ENCODE measurements at regions not wholly inside any gene's neighbourhood (a gene's known extent, or its start where the extent isn't known, plus 50 kb on each side); places are given as distances from the start of the nearest gene placed in this dataset.

DNA sequence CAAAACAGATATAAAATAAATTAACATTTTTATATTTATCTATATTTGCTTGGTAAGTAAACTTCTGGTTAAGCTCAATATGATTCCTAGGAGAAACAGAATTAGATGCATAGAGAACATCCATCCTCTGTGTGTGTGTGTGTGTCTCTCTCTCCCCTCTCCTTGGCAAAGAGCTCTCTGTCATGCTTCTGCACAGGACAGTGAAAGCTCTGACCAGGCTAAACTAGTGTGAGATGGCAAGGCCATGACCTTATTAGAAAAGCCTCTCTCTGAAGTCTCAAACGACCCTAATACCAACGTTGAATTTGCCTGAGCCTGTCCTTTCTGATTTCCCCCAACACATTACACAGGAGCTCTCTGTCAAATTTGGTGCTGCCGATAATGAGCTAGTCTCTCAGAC lies 746.0 kb downstream of the VGLL3 start:
- H3K9ac ChIP-seq (ENCODE audit: low read length): no peak overlapping the region
- no peaks in the 10 kb centered on the region for H3K9me2 ChIP-seq (replicated peaks; ENCODE audit: low read length)
- BruUV-seq (replicated peaks): no TSS peak
- H4K20me1 ChIP-seq (ENCODE audit: low read length): no peaks in the 10 kb centered on the region
- no peak overlapping the region for H3K27ac ChIP-seq (ENCODE audit: low read length)
- no peak overlapping the region for H3K4me3 ChIP-seq (ENCODE audit: low read length)
- 0 out of 2 replicates have a peak, but pooled peaks cover 1% of the 10 kb centered on the region for H3K4me1 ChIP-seq (ENCODE audit: insufficient read depth, low read length)
- no peaks in the 10 kb centered on the region for H3K36me3 ChIP-seq (ENCODE audit: low read depth, low read length)
- H3F3A ChIP-seq (ENCODE audit: low read length, unreplicated experiment): no peaks in the 10 kb centered on the region
- H3K79me2 ChIP-seq (ENCODE audit: low read length): no peaks in the 10 kb centered on the region
- intact Hi-C loops (cut with micrococcal nuclease): loop anchor here (1.0 to 10.0 kb wide), 4 partner anchors 65 to 860 kb away; no protein-coding TSS in a partner anchor
- H3K27me3 ChIP-seq (ENCODE audit: low read length): no peaks in the 10 kb centered on the region
- DNase-seq (no peak), ATAC-seq (no peak)
- ChIA-PET CTCF (interaction anchor here (0.6 to 1.1 kb wide), 2 partner anchors 64 to 355 kb away, joined by 3 to 6 read pairs; no protein-coding TSS in a partner anchor), POLR2A (ENCODE audit: unreplicated experiment) (no interaction called here)
- no peak overlapping the region for H2AFZ ChIP-seq (ENCODE audit: low read length)
- TF ChIP-seq EZH2phosphoT487 (IDR thresholded peaks at IDR 0.05; ENCODE audit: borderline replicate concordance, low read length) (no peak), EZH2 (IDR thresholded peaks at IDR 0.05; ENCODE audit: low read length, unreplicated experiment) (no peak)
- TF ChIP-seq, protein P1, sequence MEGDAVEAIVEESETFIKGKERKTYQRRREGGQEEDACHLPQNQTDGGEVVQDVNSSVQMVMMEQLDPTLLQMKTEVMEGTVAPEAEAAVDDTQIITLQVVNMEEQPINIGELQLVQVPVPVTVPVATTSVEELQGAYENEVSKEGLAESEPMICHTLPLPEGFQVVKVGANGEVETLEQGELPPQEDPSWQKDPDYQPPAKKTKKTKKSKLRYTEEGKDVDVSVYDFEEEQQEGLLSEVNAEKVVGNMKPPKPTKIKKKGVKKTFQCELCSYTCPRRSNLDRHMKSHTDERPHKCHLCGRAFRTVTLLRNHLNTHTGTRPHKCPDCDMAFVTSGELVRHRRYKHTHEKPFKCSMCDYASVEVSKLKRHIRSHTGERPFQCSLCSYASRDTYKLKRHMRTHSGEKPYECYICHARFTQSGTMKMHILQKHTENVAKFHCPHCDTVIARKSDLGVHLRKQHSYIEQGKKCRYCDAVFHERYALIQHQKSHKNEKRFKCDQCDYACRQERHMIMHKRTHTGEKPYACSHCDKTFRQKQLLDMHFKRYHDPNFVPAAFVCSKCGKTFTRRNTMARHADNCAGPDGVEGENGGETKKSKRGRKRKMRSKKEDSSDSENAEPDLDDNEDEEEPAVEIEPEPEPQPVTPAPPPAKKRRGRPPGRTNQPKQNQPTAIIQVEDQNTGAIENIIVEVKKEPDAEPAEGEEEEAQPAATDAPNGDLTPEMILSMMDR (conservative IDR thresholded peaks at IDR 0.05; ENCODE audit: low read depth, low read length): no peak
- H3K9me3 ChIP-seq (ENCODE audit: low read length): no peaks in the 10 kb centered on the region
- no peak overlapping the region for H3K4me2 ChIP-seq (ENCODE audit: low read length)

DNA sequence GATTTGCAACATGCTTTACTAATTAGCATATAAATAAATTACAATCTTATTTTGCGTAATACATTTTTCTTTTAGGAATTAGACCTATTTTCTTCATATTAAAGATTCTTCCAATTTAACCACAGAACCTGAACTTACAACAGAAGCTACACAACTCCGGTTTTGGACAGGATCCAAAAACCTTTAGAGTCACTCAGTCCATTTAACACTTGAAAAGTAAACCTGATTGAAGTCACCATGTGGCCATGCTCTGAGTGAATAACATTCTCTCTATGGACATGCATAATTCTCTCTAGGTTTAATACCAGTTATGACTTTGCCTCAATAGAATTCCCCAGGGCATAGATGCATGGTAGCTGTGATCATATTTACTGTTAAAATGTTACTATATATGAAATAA lies 751.0 kb downstream of the VGLL3 start:
- Histone ChIP-seq H3K4me1 (ENCODE audit: insufficient read depth, low read length) (no peaks in the 10 kb centered on the region), H3K4me2 (ENCODE audit: low read length) (no peak overlapping the region), H3K36me3 (ENCODE audit: low read depth, low read length) (no peaks in the 10 kb centered on the region), H3K9me2 (replicated peaks; ENCODE audit: low read length) (no peaks in the 10 kb centered on the region), H3K9ac (ENCODE audit: low read length) (no peak overlapping the region), H3F3A (ENCODE audit: low read length, unreplicated experiment) (no peaks in the 10 kb centered on the region), H4K20me1 (ENCODE audit: low read length) (no peaks in the 10 kb centered on the region), H2AFZ (ENCODE audit: low read length) (no peak overlapping the region), H3K79me2 (ENCODE audit: low read length) (no peaks in the 10 kb centered on the region), H3K9me3 (ENCODE audit: low read length) (no peaks in the 10 kb centered on the region), H3K27me3 (ENCODE audit: low read length) (peaks cover 9% of the 10 kb centered on the region; the same call in 1 of the 2 replicates), H3K27ac (ENCODE audit: low read length) (no peak overlapping the region), H3K4me3 (ENCODE audit: low read length) (no peak overlapping the region)
- no peak for DNase-seq
- ATAC-seq: no peak
- ChIA-PET CTCF (no interaction called here), POLR2A (ENCODE audit: unreplicated experiment) (no interaction called here)
- TF ChIP-seq EZH2phosphoT487 (IDR thresholded peaks at IDR 0.05; ENCODE audit: borderline replicate concordance, low read length): no peak
- TF ChIP-seq, protein P1 (conservative IDR thresholded peaks at IDR 0.05; ENCODE audit: low read depth, low read length): no peak
- TF ChIP-seq EZH2 (IDR thresholded peaks at IDR 0.05; ENCODE audit: low read length, unreplicated experiment): no peak
- intact Hi-C loops (cut with micrococcal nuclease): loop anchor here (10.0 kb wide), 1 partner anchor 855 kb away; no protein-coding TSS in a partner anchor
- no TSS peak for BruUV-seq (replicated peaks)

DNA sequence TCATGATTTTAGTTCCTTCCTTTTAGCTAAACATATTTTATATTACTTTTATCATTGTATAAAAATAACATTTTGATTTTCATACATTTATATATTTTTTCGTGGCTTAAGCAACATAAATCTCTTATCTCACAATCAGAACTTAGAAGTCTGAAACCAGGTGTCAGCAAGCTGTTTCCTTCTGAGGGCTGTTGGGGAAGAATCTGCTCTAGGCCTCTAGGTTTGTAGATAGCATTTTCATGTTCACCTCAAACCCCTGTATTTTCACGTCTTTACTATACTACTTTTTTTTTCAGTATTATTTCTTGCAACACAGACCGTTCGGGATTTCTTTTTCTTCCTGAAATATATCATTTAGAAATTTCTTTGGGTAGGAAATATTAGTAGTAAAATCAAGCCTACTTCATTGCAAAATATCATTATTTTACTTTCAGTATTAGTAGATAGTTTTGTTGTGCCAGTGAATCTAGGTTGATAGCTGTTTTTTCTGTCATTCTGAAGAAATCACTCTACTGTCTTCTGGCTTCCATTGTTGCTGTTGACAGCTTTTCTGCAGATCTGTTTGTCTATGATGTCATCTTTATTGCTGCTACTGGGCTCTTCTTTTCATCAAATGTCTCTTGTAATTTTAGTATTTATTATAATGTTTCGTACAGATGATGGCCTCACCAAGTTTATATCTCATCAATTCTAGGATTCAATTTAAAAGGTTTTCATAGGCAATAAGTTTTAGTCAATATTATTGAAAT lies 756.3 kb downstream of the VGLL3 start:
- no peak overlapping the region for H3K27ac ChIP-seq (ENCODE audit: low read length)
- CTCF ChIA-PET: no interaction called here
- no peaks in the 10 kb centered on the region for H3K4me1 ChIP-seq (ENCODE audit: insufficient read depth, low read length)
- POLR2A ChIA-PET (ENCODE audit: unreplicated experiment): no interaction called here
- no peaks in the 10 kb centered on the region for H3K36me3 ChIP-seq (ENCODE audit: low read depth, low read length)
- intact Hi-C loops (cut with micrococcal nuclease): no loop called here
- H3K9ac ChIP-seq (ENCODE audit: low read length): no peak overlapping the region
- no peak for ATAC-seq
- no TSS peak for BruUV-seq (replicated peaks)
- no peak overlapping the region for H3K4me2 ChIP-seq (ENCODE audit: low read length)
- TF ChIP-seq, protein P1 (conservative IDR thresholded peaks at IDR 0.05; ENCODE audit: low read depth, low read length): no peak
- no peak for TF ChIP-seq EZH2phosphoT487 (IDR thresholded peaks at IDR 0.05; ENCODE audit: borderline replicate concordance, low read length)
- TF ChIP-seq EZH2 (IDR thresholded peaks at IDR 0.05; ENCODE audit: low read length, unreplicated experiment): no peak
- H3K79me2 ChIP-seq (ENCODE audit: low read length): no peaks in the 10 kb centered on the region
- DNase-seq: no peak
- H2AFZ ChIP-seq (ENCODE audit: low read length): no peak overlapping the region
- H3F3A ChIP-seq (ENCODE audit: low read length, unreplicated experiment): no peaks in the 10 kb centered on the region
- no peaks in the 10 kb centered on the region for H3K9me3 ChIP-seq (ENCODE audit: low read length)
- no peaks in the 10 kb centered on the region for H3K9me2 ChIP-seq (replicated peaks; ENCODE audit: low read length)
- no peak overlapping the region for H3K4me3 ChIP-seq (ENCODE audit: low read length)
- H3K27me3 ChIP-seq (ENCODE audit: low read length): peaks cover 9% of the 10 kb centered on the region; the same call in 1 of the 2 replicates
- no peaks in the 10 kb centered on the region for H4K20me1 ChIP-seq (ENCODE audit: low read length)
